Central memory CD8-positive, alpha-beta T cell (primary cell): ENCODE measurements at regions not wholly inside any gene's neighbourhood (a gene's known extent, or its start where the extent isn't known, plus 50 kb on each side); places are given as distances from the start of the nearest gene placed in this dataset.
A peak's percentile ranks its signal among the peaks of the same experiment; 100 is the strongest.

ENCODE experiments used
- ATAC-seq: fragments of 150-1000 bp; cut with Tn5 transposase; replicated peaks from 2 replicates; pipeline ENCODE4 v1.10.0; 2022; ENCODE audit warnings: mild to moderate bottlenecking, moderate FRiP score, moderate number of reproducible peaks; ENCODE audit not compliant: poor library complexity, severe bottlenecking; ENCODE audit errors: extremely low read depth
- DNase-seq, 2 donors: peaks; one replicate each; pipeline ENCODE4 v3.0.0; 2021; ENCODE audit warnings: low spot score in 2 of 2
- H3K27ac Mint-ChIP-seq: one replicate; pipeline ENCODE4 v1.8.0; 2022; ENCODE audit warnings: low read depth, mild to moderate bottlenecking, moderate library complexity, mixed read lengths
- H3K27me3 Mint-ChIP-seq: one replicate; pipeline ENCODE4 v1.8.0; 2022; ENCODE audit warnings: mixed read lengths
- H3K36me3 Mint-ChIP-seq: one replicate; pipeline ENCODE4 v1.8.0; 2022; ENCODE audit warnings: mild to moderate bottlenecking, moderate library complexity, mixed read lengths; ENCODE audit not compliant: insufficient read depth
- H3K4me1 Mint-ChIP-seq: one replicate; pipeline ENCODE4 v1.8.0; 2022; ENCODE audit warnings: mixed read lengths
- H3K4me3 Mint-ChIP-seq: one replicate; pipeline ENCODE4 v1.8.0; 2022; ENCODE audit warnings: mild to moderate bottlenecking, moderate library complexity, mixed read lengths
- H3K9me3 Mint-ChIP-seq: one replicate; pipeline ENCODE4 v1.8.0; 2022; ENCODE audit warnings: mixed read lengths

DNA sequence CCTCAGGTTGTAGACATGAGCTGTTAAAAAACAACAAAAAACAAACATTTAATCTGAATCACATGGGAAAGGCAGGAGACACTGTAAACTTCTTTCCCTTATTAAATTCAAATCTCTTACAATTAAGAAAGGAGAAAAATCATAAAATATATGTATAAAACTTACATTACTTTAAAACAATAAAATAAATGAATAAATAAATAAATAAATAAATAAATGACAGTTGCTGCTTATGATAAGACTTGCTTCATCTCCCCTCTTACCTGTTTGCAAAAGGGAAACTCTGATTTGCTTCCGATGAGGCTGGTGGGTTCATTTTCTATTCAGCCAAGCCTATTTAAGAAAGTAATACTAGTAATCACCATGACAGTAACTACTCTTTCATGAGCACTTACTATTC, 353.4 kb upstream of the TBL1XR1 start:
- Mint-ChIP-seq H3K4me1 (peaks cover 59% of the 10 kb centered on the region), H3K9me3 (no peaks in the 10 kb centered on the region), H3K27me3 (no peaks in the 10 kb centered on the region), H3K36me3 (no peaks in the 10 kb centered on the region), H3K4me3 (peak overlapping the region; percentile 21), H3K27ac (peak overlapping the region; percentile 80)
- DNase-seq (no peak), ATAC-seq (no peak)

- Mint-ChIP-seq H3K27me3 (no peaks in the 10 kb centered on the region), H3K4me1 (peaks cover 66% of the 10 kb centered on the region), H3K36me3 (no peaks in the 10 kb centered on the region), H3K9me3 (no peaks in the 10 kb centered on the region), H3K4me3 (peak overlapping the region; percentile 21), H3K27ac (peak overlapping the region; percentile 80)
- DNase-seq (no peak), ATAC-seq (peak; percentile 70)
Measured at GRCh38 chr3:177551431-177551836, 354.2 kb upstream of the TBL1XR1 start.

- ATAC-seq = no peak
- H3K4me1 Mint-ChIP-seq = peaks cover 71% of the 10 kb centered on the region
Measured at GRCh38 chr3:177552051-177552450, 354.8 kb upstream of the TBL1XR1 start.

DNA sequence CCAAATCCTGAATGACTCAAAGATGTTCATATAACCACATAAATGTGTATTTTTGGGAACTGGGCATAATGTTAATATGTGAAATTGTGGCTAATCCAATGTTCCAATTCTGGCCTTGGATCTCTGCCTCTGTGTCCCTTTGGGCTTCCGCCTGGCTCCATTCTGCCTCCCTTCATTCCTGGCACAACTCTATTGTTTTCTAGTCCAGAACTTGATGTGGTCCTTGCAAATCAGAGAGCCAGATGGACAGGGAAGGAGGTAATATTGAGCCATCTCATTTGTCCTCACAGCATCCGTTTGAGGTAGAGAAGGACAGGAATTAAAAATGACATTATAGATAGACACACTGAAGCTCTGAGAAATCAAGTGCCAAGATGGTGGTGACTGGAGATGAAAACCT, 355.7 kb upstream of the TBL1XR1 start:
- no peak overlapping the region for H3K4me3 Mint-ChIP-seq
- H3K9me3 Mint-ChIP-seq = no peaks in the 10 kb centered on the region
- H3K36me3 Mint-ChIP-seq = no peaks in the 10 kb centered on the region
- H3K4me1 Mint-ChIP-seq = peaks cover 64% of the 10 kb centered on the region
- no peak for DNase-seq
- H3K27me3 Mint-ChIP-seq = no peaks in the 10 kb centered on the region
- no peak for ATAC-seq
- no peak overlapping the region for H3K27ac Mint-ChIP-seq

More at GRCh38 chr3:177552051-177552450, 354.8 kb upstream of the TBL1XR1 start:
- DNase-seq = no peak
- H3K9me3 Mint-ChIP-seq = no peaks in the 10 kb centered on the region
- H3K36me3 Mint-ChIP-seq = no peaks in the 10 kb centered on the region
- no peaks in the 10 kb centered on the region for H3K27me3 Mint-ChIP-seq
- peak overlapping the region; percentile 21 for H3K4me3 Mint-ChIP-seq
- H3K27ac Mint-ChIP-seq = peak overlapping the region; percentile 80

GRCh38 chr3:177553579-177553978, 356.3 kb upstream of the TBL1XR1 start:
- Mint-ChIP-seq H3K27ac (no peak overlapping the region), H3K36me3 (no peaks in the 10 kb centered on the region), H3K4me3 (no peak overlapping the region), H3K4me1 (peaks cover 62% of the 10 kb centered on the region), H3K27me3 (no peaks in the 10 kb centered on the region), H3K9me3 (no peaks in the 10 kb centered on the region)
- DNase-seq (no peak), ATAC-seq (no peak)

GRCh38 chr3:177554895-177555759, 357.8 kb upstream of the TBL1XR1 start:
- Mint-ChIP-seq H3K27ac (peak overlapping the region; percentile 44), H3K9me3 (no peaks in the 10 kb centered on the region), H3K27me3 (no peaks in the 10 kb centered on the region), H3K4me3 (no peak overlapping the region), H3K4me1 (peaks cover 60% of the 10 kb centered on the region), H3K36me3 (no peaks in the 10 kb centered on the region)
- DNase-seq (no peak), ATAC-seq (no peak)

GRCh38 chr3:177557548-177557947, 360.3 kb upstream of the TBL1XR1 start:
- DNase-seq (no peak), ATAC-seq (no peak)
- H3K36me3 Mint-ChIP-seq = no peaks in the 10 kb centered on the region
- H3K27ac Mint-ChIP-seq = no peak overlapping the region
- H3K4me1 Mint-ChIP-seq = peaks cover 37% of the 10 kb centered on the region
- no peaks in the 10 kb centered on the region for H3K27me3 Mint-ChIP-seq
- no peak overlapping the region for H3K4me3 Mint-ChIP-seq
- no peaks in the 10 kb centered on the region for H3K9me3 Mint-ChIP-seq

DNA sequence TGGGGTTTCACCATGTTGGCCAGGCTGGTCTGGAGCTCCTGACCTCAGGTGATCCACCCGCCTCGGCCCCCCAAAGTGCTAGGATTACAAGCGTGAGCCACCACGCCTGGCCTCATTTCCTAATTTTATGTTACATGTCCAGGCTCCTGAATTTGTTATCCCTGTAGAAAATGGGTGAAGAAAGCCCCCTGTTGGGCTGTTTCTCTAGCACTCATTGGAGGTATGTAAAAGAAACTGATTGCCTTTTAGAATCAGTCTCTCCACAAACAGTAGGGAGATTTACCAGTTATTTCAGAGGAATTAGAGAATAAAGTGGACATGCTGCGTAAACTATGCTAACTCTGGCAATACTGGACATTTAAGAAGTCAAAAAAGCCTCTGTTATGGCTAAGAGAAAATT, 364.1 kb upstream of the TBL1XR1 start:
- H3K4me3 Mint-ChIP-seq = no peak overlapping the region
- H3K4me1 Mint-ChIP-seq = peaks cover 9% of the 10 kb centered on the region
- no peak overlapping the region for H3K27ac Mint-ChIP-seq
- no peak for DNase-seq
- no peaks in the 10 kb centered on the region for H3K27me3 Mint-ChIP-seq
- no peaks in the 10 kb centered on the region for H3K9me3 Mint-ChIP-seq
- H3K36me3 Mint-ChIP-seq = no peaks in the 10 kb centered on the region
- ATAC-seq = no peak

DNA sequence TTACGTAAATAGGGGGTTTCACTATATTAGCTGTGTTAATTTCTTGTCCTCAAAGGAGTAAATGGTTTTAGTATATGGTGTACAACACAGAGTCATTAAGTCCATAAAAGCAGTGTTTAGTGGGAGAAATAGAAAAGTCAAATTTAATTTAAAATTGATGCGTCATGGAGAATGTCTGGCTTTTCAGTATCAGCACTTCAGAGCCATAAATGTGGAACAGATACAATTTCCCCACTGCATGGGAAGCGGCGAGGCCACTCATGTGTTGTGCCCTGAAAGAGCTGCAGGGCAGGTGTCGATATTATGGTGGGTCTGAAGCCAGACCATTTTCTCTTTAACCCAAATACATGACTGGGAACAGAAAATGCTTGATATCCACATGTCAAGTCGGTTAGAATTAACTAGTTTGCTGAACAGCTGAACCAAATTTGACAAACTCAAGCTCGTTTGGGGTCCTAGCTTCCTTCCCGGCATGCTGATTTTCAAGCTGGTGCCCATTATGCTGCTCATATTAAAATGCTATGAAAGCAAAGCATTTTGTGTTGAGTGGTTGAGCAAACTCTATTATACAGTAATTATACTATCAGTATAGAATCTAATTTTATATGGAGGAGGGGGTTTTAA, 364.6 kb upstream of the TBL1XR1 start:
- DNase-seq = no peak
- Mint-ChIP-seq H3K27ac (no peak overlapping the region), H3K9me3 (no peaks in the 10 kb centered on the region), H3K4me1 (peaks cover 4% of the 10 kb centered on the region), H3K4me3 (no peak overlapping the region), H3K27me3 (no peaks in the 10 kb centered on the region), H3K36me3 (no peaks in the 10 kb centered on the region)
- ATAC-seq = no peak

DNA sequence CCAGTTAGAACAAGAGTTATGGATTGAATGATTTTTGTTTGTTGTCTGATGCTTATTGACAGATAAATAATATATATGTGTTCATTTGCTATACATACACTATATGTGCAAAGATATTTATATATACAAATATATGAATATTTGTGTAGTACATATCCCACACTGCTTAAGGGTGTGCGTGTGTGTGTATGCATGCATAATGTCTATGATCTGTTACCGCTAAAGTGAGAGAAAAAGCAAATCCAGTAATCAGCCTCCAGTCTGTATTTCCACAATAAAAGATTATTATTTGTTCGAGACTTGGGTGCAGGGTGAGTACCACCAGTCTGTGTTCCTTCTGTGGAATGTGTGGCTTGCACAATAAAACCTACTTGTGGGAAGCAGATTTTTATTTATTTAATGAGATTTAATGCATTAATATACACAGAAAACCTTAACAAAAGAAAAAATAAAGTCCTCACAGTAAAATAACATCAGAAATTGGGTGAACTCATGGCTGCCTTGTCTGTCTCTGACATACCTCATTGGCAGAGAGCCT, 366.0 kb upstream of the TBL1XR1 start:
- no peak overlapping the region for H3K27ac Mint-ChIP-seq
- no peaks in the 10 kb centered on the region for H3K36me3 Mint-ChIP-seq
- ATAC-seq (no peak), DNase-seq (no peak)
- no peaks in the 10 kb centered on the region for H3K9me3 Mint-ChIP-seq
- H3K4me1 Mint-ChIP-seq = peaks cover 4% of the 10 kb centered on the region
- no peaks in the 10 kb centered on the region for H3K27me3 Mint-ChIP-seq
- no peak overlapping the region for H3K4me3 Mint-ChIP-seq

DNA sequence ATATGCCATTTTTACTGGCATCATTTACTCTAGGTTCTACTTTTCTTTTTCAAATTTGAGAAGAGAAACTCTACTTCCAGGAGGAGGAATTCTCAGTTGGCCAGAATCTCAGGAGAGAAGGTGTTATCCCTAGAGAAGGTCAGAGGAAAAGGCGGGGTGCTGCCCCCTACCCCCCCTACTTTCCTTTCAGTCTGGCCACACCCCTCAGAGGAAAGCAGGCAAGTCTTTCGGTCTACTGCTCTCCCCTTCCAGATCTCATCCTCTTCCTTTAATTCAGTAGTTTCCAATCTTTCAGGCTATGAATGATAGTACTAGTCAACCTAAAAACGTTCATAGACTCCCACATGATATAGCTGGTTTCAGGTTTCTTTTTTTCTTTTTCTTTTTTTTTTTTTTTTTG, 366.5 kb upstream of the TBL1XR1 start:
- peaks cover 4% of the 10 kb centered on the region for H3K4me1 Mint-ChIP-seq
- H3K36me3 Mint-ChIP-seq = no peaks in the 10 kb centered on the region
- no peaks in the 10 kb centered on the region for H3K9me3 Mint-ChIP-seq

GRCh38 chr3:177565981-177566380, 368.7 kb upstream of the TBL1XR1 start:
- no peak overlapping the region for H3K4me3 Mint-ChIP-seq

More for the DNA sequence above, 366.5 kb upstream of the TBL1XR1 start:
- DNase-seq = no peak
- Mint-ChIP-seq H3K27me3 (no peaks in the 10 kb centered on the region), H3K4me3 (no peak overlapping the region), H3K27ac (no peak overlapping the region)
- ATAC-seq = no peak

DNA sequence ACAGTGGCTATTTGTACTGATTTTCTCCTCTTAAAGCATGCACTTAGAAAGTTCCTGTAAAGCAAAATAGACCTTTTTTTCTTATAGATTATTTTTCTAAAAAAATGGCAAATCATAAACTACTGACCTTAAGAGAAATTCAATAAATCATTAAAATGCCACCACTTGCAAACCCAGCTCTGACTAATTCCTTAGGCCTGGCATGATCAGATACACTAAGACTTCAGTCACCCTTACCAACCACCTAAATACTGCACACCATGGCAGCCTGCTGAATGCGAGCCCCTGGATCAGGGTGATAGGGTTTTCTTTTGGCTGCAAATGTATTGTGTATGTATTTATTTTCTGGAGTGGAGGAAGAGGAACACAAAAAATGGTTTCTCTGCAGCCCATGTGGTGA, 370.6 kb upstream of the TBL1XR1 start:
- Mint-ChIP-seq H3K36me3 (peaks cover 2% of the 10 kb centered on the region), H3K27me3 (no peaks in the 10 kb centered on the region), H3K9me3 (no peaks in the 10 kb centered on the region), H3K27ac (no peak overlapping the region), H3K4me1 (peaks cover 5% of the 10 kb centered on the region), H3K4me3 (no peak overlapping the region)
- ATAC-seq (no peak), DNase-seq (no peak)

More at GRCh38 chr3:177565981-177566380, 368.7 kb upstream of the TBL1XR1 start:
- ATAC-seq = no peak
- Mint-ChIP-seq H3K27me3 (no peaks in the 10 kb centered on the region), H3K27ac (no peak overlapping the region), H3K4me1 (peaks cover 5% of the 10 kb centered on the region), H3K9me3 (no peaks in the 10 kb centered on the region), H3K36me3 (peaks cover 2% of the 10 kb centered on the region)
- no peak for DNase-seq
